ENCODE measurements at regions not wholly inside any gene's neighbourhood (a gene's known extent, or its start where the extent isn't known, plus 50 kb on each side); places are given as distances from the start of the nearest gene placed in this dataset.

DNA sequence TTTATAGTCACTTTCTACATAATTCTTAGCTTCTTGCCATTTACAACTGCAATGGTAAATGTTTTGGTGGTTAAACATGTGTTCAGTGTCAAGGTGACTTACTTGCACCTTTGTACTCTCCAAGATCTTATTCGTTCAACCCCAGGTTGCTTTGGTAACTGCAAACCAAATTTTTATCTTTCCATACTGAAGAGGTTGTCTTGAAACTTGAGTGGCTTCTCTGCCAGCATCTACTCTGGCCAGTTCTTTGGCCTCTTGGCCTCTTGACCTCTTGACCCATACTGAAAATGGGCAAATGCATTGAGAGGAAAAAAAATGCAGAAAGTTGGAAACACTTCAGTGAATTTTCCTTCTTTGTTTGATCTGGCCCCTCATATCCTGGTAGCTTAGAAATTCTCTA is 88.0 kb upstream of the LRRC7 start:
- no peak for DNase-seq

DNA sequence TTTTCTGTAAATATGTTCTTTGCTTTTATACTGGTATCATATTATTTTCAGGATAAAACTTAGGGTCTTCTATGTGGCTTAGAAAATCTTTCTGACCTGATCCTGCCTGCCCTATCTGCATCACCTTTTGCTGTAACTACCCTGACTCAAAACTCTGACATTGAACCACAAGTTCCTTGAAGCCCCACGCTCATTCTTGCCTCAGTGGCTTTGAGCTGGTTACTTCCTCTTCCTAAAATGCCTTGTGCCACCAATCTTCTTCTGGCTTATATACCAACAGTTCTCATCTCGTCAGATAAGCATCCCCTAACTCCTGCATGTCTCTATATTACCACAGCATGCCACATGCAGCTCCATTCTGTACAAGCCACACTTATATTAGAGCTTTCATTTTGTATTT is 84.5 kb upstream of the LRRC7 start:
- DNase-seq: no peak

DNA sequence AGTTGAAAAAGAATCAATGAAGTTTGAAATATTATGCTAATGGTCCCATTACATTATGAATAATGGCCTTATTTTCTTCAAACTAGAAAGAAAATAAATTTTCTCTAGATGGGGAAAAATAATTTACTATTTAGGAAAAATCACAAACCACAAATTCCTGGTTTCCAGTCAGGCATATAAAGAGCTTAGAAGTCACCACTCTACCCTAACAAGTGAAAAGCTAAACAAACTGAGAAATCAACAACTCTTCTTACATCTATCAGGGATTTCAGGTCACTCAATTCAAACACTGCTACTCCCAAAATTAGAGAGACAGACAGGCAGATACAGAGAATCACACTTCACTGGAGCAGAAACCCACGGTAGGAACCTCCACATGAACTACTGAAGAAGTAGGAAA is 82.1 kb upstream of the LRRC7 start:
- no peak for DNase-seq

- no peak for DNase-seq
Observed at GRCh38 chr1:69491416-69491815, 76.3 kb upstream of the LRRC7 start.

GRCh38 chr1:69492286-69492685 is 75.4 kb upstream of the LRRC7 start:
- DNase-seq: no peak

- no peak for DNase-seq
Observed at GRCh38 chr1:69494221-69494620, 73.5 kb upstream of the LRRC7 start.

- no peak for DNase-seq
Observed at GRCh38 chr1:69497441-69498221, 70.1 kb upstream of the LRRC7 start.

- no peak for DNase-seq
Observed at GRCh38 chr1:69498711-69499110, 69.0 kb upstream of the LRRC7 start.

DNA sequence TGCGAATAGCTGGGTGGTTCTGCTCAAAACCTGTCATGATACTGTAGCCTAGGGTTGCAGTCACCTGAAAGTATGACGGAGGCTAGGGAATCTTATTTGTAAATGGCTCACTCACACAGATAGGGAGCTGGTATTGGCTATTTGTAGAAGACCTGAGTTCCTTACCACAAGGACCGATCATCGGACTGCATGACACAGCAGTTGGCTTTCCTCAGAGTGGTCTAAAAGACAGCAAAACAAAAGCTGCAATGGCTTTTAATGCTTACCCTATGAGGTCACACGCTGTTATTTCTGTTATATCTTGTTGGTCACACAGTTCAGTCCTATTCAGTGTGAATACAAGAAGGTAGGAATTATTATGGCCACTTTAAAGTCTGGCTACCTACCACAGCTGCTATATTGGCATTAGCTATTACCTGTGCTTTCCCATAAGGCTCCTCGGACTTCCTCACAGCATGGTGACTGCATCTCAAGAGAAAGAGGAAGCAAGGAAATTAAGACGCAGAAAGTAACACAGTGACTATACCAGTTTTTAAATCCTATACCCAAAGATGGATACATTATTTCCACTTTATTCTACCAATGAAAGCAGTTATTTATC is 68.4 kb upstream of the LRRC7 start:
- DNase-seq: no peak

GRCh38 chr1:69502991-69503390 is 64.7 kb upstream of the LRRC7 start:
- DNase-seq: no peak

DNA sequence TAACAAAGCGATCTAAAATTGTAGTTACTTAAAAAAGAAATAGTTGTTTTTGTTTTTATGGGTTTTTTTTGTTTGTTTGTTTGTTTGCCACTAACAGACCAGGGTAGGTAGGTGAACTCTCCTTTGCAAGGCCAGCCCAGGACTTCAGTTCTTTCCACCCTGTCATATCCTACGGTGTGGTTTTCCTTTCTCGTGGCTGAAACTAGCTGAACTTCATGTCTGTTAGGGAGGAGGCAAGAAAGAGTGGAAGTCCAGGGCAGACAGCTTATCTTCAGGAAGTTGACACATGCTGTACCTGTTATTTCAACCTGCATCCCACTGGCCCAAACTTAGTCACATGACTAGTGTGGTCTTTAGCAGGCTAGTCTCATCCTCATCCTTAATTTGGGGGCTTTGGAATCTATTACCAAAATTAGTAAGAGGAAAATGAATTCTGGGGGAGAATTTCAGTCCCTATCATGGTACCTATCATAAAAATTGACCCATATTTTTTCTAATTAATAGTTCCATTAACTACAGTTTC is 62.9 kb upstream of the LRRC7 start:
- DNase-seq: no peak

GRCh38 chr1:69506311-69506710 is 61.4 kb upstream of the LRRC7 start:
- DNase-seq: no peak

GRCh38 chr1:69506721-69507120 is 61.0 kb upstream of the LRRC7 start:
- no peak for DNase-seq

GRCh38 chr1:69510026-69510425 is 57.7 kb upstream of the LRRC7 start:
- no peak for DNase-seq

DNA sequence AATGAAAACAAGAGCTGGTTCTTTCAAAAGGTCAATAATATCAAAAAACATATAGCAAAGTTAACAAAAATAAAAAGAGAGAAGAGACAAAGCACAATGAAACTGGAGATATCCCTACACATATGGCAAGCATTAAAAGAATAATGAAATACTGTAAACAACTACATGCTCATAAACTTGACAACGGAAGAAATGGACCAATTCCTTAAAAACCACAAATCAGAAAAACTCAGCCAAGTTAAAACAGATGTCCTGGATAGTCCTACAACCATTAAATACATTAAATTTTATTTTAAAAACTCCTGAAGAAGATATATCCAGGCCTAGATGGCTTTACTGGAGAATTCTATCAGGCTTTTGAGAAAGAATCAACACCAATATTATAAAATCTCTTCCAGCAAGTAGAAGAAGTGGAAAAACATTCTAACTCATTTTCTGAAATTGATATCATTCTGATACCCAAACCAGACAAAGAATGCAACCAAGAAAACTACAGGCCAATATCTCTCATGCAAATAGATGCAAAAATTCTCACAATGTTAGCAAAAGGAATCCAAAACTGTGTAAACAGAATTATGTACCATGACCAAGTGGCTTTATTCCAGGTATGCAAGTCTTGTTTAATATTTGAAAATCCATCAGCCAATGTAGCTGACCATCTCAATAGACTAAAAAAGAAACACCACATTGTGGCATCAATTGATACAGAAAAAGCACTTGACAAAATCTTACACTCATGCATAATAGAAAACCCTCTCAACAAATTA is 56.1 kb upstream of the LRRC7 start:
- no peak for DNase-seq

GRCh38 chr1:69513601-69514000 is 54.1 kb upstream of the LRRC7 start:
- no peak for DNase-seq
